Activated CD8-positive, alpha-beta memory T cell treated with anti-CD3 and anti-CD28 coated beads, Interleukin-2, amount 10 ng/mL, durations not matched to agents 7 days and 5 days (primary cell): ENCODE measurements at regions not wholly inside any gene's neighbourhood (a gene's known extent, or its start where the extent isn't known, plus 50 kb on each side); places are given as distances from the start of the nearest gene placed in this dataset.

Experiments used
- ATAC-seq: fragments of 150-1000 bp; cut with Tn5 transposase; one replicate; pipeline ENCODE4 v1.10.0; 2021; ENCODE audit warnings: moderate library complexity
- CTCF ChIA-PET: fragments of 350-600 bp; sonication (Branson Sonifier 250); formaldehyde crosslinking; loops from one replicate; lab custom pipeline; 2021; ENCODE audit warnings: antibody characterized with exemption; lab: Charles Lee
- DNase-seq: peaks from one replicate; pipeline ENCODE4 v3.0.0-alpha.2; 2020
- H3K27ac Mint-ChIP-seq: one replicate; pipeline ENCODE4 v1.8.0; 2021; ENCODE audit warnings: mild to moderate bottlenecking, mixed read lengths
- H3K27me3 Mint-ChIP-seq: one replicate; pipeline ENCODE4 v1.8.0; 2021; ENCODE audit warnings: mixed read lengths
- H3K36me3 Mint-ChIP-seq: one replicate; pipeline ENCODE4 v1.8.0; 2021; ENCODE audit warnings: mild to moderate bottlenecking, mixed read lengths
- H3K4me1 Mint-ChIP-seq: one replicate; pipeline ENCODE4 v1.8.0; 2021; ENCODE audit warnings: mixed read lengths
- H3K4me3 Mint-ChIP-seq: one replicate; pipeline ENCODE4 v1.8.0; 2021; ENCODE audit warnings: mild to moderate bottlenecking, moderate library complexity, mixed read lengths
- H3K9me3 Mint-ChIP-seq: one replicate; pipeline ENCODE4 v1.8.0; 2022; ENCODE audit warnings: low read depth, mixed read lengths

GRCh38 chr6:140317950-140318349, 943.5 kb upstream of the CITED2 start:
- Mint-ChIP-seq H3K36me3 (no peaks in the 10 kb centered on the region), H3K4me3 (no peak overlapping the region), H3K4me1 (peaks cover 4% of the 10 kb centered on the region), H3K9me3 (peaks cover 4% of the 10 kb centered on the region), H3K27ac (no peak overlapping the region), H3K27me3 (peaks cover 5% of the 10 kb centered on the region)
- no peak for ATAC-seq
- DNase-seq = no peak
- CTCF ChIA-PET = no interaction called here

- Mint-ChIP-seq H3K4me3 (no peak overlapping the region), H3K27ac (no peak overlapping the region), H3K27me3 (no peaks in the 10 kb centered on the region), H3K9me3 (no peaks in the 10 kb centered on the region), H3K36me3 (no peaks in the 10 kb centered on the region), H3K4me1 (peaks cover 4% of the 10 kb centered on the region)
- no peak for DNase-seq
- CTCF ChIA-PET = no interaction called here
- ATAC-seq = no peak
Measured at GRCh38 chr6:140316966-140317365, 942.5 kb upstream of the CITED2 start.

GRCh38 chr6:140314682-140315081, 940.2 kb upstream of the CITED2 start:
- Mint-ChIP-seq H3K27ac (no peak overlapping the region), H3K4me1 (peaks cover 3% of the 10 kb centered on the region), H3K9me3 (no peaks in the 10 kb centered on the region), H3K27me3 (no peaks in the 10 kb centered on the region), H3K4me3 (no peak overlapping the region), H3K36me3 (no peaks in the 10 kb centered on the region)
- DNase-seq = no peak
- CTCF ChIA-PET = interaction anchor here (0.6 kb wide), 1 partner anchor 353 kb away, joined by 3 read pairs; no protein-coding TSS in a partner anchor
- ATAC-seq = no peak

- no peak overlapping the region for H3K27ac Mint-ChIP-seq
- H3K27me3 Mint-ChIP-seq = no peaks in the 10 kb centered on the region
- CTCF ChIA-PET = no interaction called here
Measured at GRCh38 chr6:140311146-140311545, 936.7 kb upstream of the CITED2 start.

GRCh38 chr6:140303218-140303949, 928.9 kb upstream of the CITED2 start:
- Mint-ChIP-seq H3K4me3 (no peak overlapping the region), H3K27ac (no peak overlapping the region), H3K9me3 (no peaks in the 10 kb centered on the region), H3K27me3 (no peaks in the 10 kb centered on the region), H3K36me3 (no peaks in the 10 kb centered on the region), H3K4me1 (no peaks in the 10 kb centered on the region)
- no peak for ATAC-seq
- CTCF ChIA-PET = no interaction called here
- DNase-seq = no peak

More at GRCh38 chr6:140311146-140311545, 936.7 kb upstream of the CITED2 start:
- Mint-ChIP-seq H3K36me3 (no peaks in the 10 kb centered on the region), H3K4me3 (no peak overlapping the region), H3K4me1 (no peaks in the 10 kb centered on the region), H3K9me3 (no peaks in the 10 kb centered on the region)
- ATAC-seq (no peak), DNase-seq (no peak)

GRCh38 chr6:140300331-140300730, 925.9 kb upstream of the CITED2 start:
- no peaks in the 10 kb centered on the region for H3K9me3 Mint-ChIP-seq
- H3K27ac Mint-ChIP-seq = no peak overlapping the region
- H3K27me3 Mint-ChIP-seq = no peaks in the 10 kb centered on the region
- ATAC-seq = no peak
- no peaks in the 10 kb centered on the region for H3K4me1 Mint-ChIP-seq
- no peak overlapping the region for H3K4me3 Mint-ChIP-seq
- H3K36me3 Mint-ChIP-seq = no peaks in the 10 kb centered on the region
- CTCF ChIA-PET = no interaction called here
- no peak for DNase-seq

- DNase-seq (no peak), ATAC-seq (no peak)
- no peak overlapping the region for H3K27ac Mint-ChIP-seq
- H3K36me3 Mint-ChIP-seq = no peaks in the 10 kb centered on the region
- CTCF ChIA-PET = no interaction called here
- no peaks in the 10 kb centered on the region for H3K9me3 Mint-ChIP-seq
- no peaks in the 10 kb centered on the region for H3K4me1 Mint-ChIP-seq
- H3K4me3 Mint-ChIP-seq = no peak overlapping the region
- H3K27me3 Mint-ChIP-seq = no peaks in the 10 kb centered on the region
Measured at GRCh38 chr6:140289186-140289585, 914.7 kb upstream of the CITED2 start.

GRCh38 chr6:140285998-140286690, 911.7 kb upstream of the CITED2 start:
- CTCF ChIA-PET = no interaction called here

GRCh38 chr6:140285471-140285870, 911.0 kb upstream of the CITED2 start:
- no peak for DNase-seq
- no peaks in the 10 kb centered on the region for H3K27me3 Mint-ChIP-seq
- CTCF ChIA-PET = no interaction called here
- no peak overlapping the region for H3K27ac Mint-ChIP-seq
- no peak overlapping the region for H3K4me3 Mint-ChIP-seq
- H3K36me3 Mint-ChIP-seq = no peaks in the 10 kb centered on the region
- no peaks in the 10 kb centered on the region for H3K9me3 Mint-ChIP-seq
- ATAC-seq = no peak
- no peaks in the 10 kb centered on the region for H3K4me1 Mint-ChIP-seq

More at GRCh38 chr6:140285998-140286690, 911.7 kb upstream of the CITED2 start:
- no peak overlapping the region for H3K4me3 Mint-ChIP-seq
- H3K9me3 Mint-ChIP-seq = no peaks in the 10 kb centered on the region
- H3K4me1 Mint-ChIP-seq = no peaks in the 10 kb centered on the region
- no peak overlapping the region for H3K27ac Mint-ChIP-seq
- ATAC-seq (no peak), DNase-seq (no peak)
- H3K27me3 Mint-ChIP-seq = no peaks in the 10 kb centered on the region
- no peaks in the 10 kb centered on the region for H3K36me3 Mint-ChIP-seq

- ATAC-seq (no peak), DNase-seq (no peak)
- no peaks in the 10 kb centered on the region for H3K9me3 Mint-ChIP-seq
- no peaks in the 10 kb centered on the region for H3K4me1 Mint-ChIP-seq
- H3K36me3 Mint-ChIP-seq = no peaks in the 10 kb centered on the region
- CTCF ChIA-PET = no interaction called here
- H3K27me3 Mint-ChIP-seq = no peaks in the 10 kb centered on the region
- no peak overlapping the region for H3K27ac Mint-ChIP-seq
- H3K4me3 Mint-ChIP-seq = no peak overlapping the region
Measured at GRCh38 chr6:140284871-140285270, 910.4 kb upstream of the CITED2 start.

- CTCF ChIA-PET = no interaction called here
- Mint-ChIP-seq H3K4me3 (no peak overlapping the region), H3K36me3 (no peaks in the 10 kb centered on the region), H3K27ac (no peak overlapping the region), H3K9me3 (no peaks in the 10 kb centered on the region), H3K27me3 (no peaks in the 10 kb centered on the region), H3K4me1 (no peaks in the 10 kb centered on the region)
- ATAC-seq (no peak), DNase-seq (no peak)
Measured at GRCh38 chr6:140283197-140283596, 908.7 kb upstream of the CITED2 start.

GRCh38 chr6:140281767-140282166, 907.3 kb upstream of the CITED2 start:
- Mint-ChIP-seq H3K4me1 (no peaks in the 10 kb centered on the region), H3K27ac (no peak overlapping the region), H3K36me3 (no peaks in the 10 kb centered on the region), H3K27me3 (no peaks in the 10 kb centered on the region), H3K9me3 (no peaks in the 10 kb centered on the region), H3K4me3 (no peak overlapping the region)
- DNase-seq (no peak), ATAC-seq (no peak)
- CTCF ChIA-PET = interaction anchor here (0.7 kb wide), 1 partner anchor 21 kb away, joined by 4 read pairs; no protein-coding TSS in a partner anchor

- no peaks in the 10 kb centered on the region for H3K36me3 Mint-ChIP-seq
- no peaks in the 10 kb centered on the region for H3K9me3 Mint-ChIP-seq
- CTCF ChIA-PET = interaction anchor here (0.7 kb wide), 1 partner anchor 21 kb away, joined by 4 read pairs; no protein-coding TSS in a partner anchor
- DNase-seq = no peak
- no peak overlapping the region for H3K4me3 Mint-ChIP-seq
- H3K27me3 Mint-ChIP-seq = no peaks in the 10 kb centered on the region
- ATAC-seq = no peak
- no peak overlapping the region for H3K27ac Mint-ChIP-seq
- H3K4me1 Mint-ChIP-seq = no peaks in the 10 kb centered on the region
Measured at GRCh38 chr6:140281236-140281635, 906.8 kb upstream of the CITED2 start.

- ATAC-seq (no peak), DNase-seq (no peak)
- H3K9me3 Mint-ChIP-seq = no peaks in the 10 kb centered on the region
- H3K27me3 Mint-ChIP-seq = no peaks in the 10 kb centered on the region
- H3K27ac Mint-ChIP-seq = no peak overlapping the region
- H3K4me3 Mint-ChIP-seq = no peak overlapping the region
- CTCF ChIA-PET = no interaction called here
- no peaks in the 10 kb centered on the region for H3K4me1 Mint-ChIP-seq
- H3K36me3 Mint-ChIP-seq = no peaks in the 10 kb centered on the region
Measured at GRCh38 chr6:140276719-140277118, 902.3 kb upstream of the CITED2 start.
